ENCODE measurements at regions not wholly inside any gene's neighbourhood (a gene's known extent, or its start where the extent isn't known, plus 50 kb on each side); places are given as distances from the start of the nearest gene placed in this dataset.
"Not testable (repeated sequence)": the region's sequence is repeated elsewhere in the genome, so short reads cannot be mapped to it uniquely, and the experiment has no call there.

GRCh38 chr11:31955838-31956237, 135.0 kb upstream of the RCN1 start:
- H3K27ac ChIP-seq: no peak overlapping the region
- no peak for TF ChIP-seq CTCF (IDR thresholded peaks at IDR 0.05)
- no peak for DNase-seq (ENCODE audit: low spot score)
- H3K4me1 ChIP-seq: no peaks in the 10 kb centered on the region
- no peaks in the 10 kb centered on the region for H3K27me3 ChIP-seq
- no peaks in the 10 kb centered on the region for H3K9me3 ChIP-seq
- H3K4me3 ChIP-seq: no peak overlapping the region
- no peaks in the 10 kb centered on the region for H3K36me3 ChIP-seq

GRCh38 chr11:31953803-31954327, 137.0 kb upstream of the RCN1 start:
- Histone ChIP-seq H3K4me1 (no peaks in the 10 kb centered on the region), H3K9me3 (no peaks in the 10 kb centered on the region), H3K27me3 (no peaks in the 10 kb centered on the region), H3K4me3 (no peak overlapping the region), H3K36me3 (no peaks in the 10 kb centered on the region), H3K27ac (no peak overlapping the region)
- DNase-seq (ENCODE audit: low spot score): no peak
- TF ChIP-seq CTCF (IDR thresholded peaks at IDR 0.05): no peak

DNA sequence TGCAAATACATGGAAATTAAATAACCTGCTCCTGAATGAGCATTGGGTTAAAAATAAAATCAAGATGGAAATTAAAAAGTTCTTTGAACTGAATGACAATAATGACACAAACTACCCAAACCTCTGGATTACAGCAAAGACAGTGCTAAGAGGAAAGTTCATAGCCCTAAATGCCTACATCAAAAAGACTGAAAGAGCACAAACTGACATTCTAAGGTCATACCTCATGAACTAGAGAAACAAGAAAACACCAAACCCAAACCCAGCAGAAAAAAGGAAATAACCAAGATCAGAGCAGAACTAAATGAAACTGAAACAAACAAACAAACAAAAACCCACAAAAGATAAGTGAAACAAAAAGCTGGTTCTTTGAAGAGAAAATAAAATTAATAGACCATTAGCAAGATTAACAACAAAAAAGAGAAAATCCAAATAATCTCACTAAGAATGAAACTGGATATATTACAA, 138.6 kb upstream of the PAX6 start:
- H3K27ac ChIP-seq; DNase-seq (ENCODE audit: low spot score); H3K4me1 ChIP-seq; H3K9me3 ChIP-seq; H3K4me3 ChIP-seq; H3K27me3 ChIP-seq; H3K36me3 ChIP-seq: not testable (repeated sequence)

- no peak overlapping the region for H3K4me3 ChIP-seq
- DNase-seq (ENCODE audit: low spot score): no peak
- TF ChIP-seq CTCF (IDR thresholded peaks at IDR 0.05): no peak
- H3K27me3 ChIP-seq: no peaks in the 10 kb centered on the region
- no peak overlapping the region for H3K27ac ChIP-seq
- H3K4me1 ChIP-seq: no peaks in the 10 kb centered on the region
- H3K9me3 ChIP-seq: no peaks in the 10 kb centered on the region
- no peaks in the 10 kb centered on the region for H3K36me3 ChIP-seq
Measured at GRCh38 chr11:31947051-31947450, 135.9 kb upstream of the PAX6 start.

DNA sequence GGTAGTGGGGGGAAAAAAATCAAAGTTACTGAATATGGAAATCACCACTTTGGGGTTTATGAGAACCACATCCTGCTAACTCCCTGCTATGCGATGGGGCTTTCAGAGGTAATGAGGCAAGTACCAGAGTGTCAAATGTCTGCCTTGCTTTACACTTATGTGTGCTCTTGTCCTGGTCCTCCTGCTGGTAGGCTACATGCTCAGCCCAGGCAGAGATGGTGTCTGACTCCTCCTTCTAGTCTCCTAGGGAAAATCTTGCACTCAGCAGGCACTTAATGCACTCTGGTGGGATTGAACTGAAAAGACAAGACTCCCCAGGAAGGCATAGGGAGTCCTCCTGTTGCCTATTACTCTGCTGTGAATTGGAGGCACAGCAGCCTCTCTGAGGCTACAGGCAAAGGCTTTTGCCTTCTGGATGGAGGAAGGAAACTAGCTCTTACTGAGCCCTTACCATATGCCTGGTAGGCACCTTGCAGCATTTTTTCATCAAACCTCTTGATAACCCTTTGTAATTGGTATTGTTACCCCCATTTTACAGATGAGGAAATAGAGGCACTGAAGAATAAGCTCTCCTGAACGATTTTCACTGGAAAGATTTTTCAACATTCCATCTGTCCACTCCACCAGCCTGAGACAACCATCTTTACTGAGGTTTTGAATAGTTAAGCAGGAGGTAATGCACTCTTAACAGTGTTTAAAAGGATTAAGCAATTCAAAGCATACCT, 132.1 kb upstream of the PAX6 start:
- Histone ChIP-seq H3K9me3 (no peaks in the 10 kb centered on the region), H3K27ac (no peak overlapping the region), H3K4me3 (no peak overlapping the region), H3K36me3 (no peaks in the 10 kb centered on the region), H3K27me3 (no peaks in the 10 kb centered on the region), H3K4me1 (no peaks in the 10 kb centered on the region)
- DNase-seq (ENCODE audit: low spot score): no peak
- no peak for TF ChIP-seq CTCF (IDR thresholded peaks at IDR 0.05)

GRCh38 chr11:31940371-31941037, 129.4 kb upstream of the PAX6 start:
- Histone ChIP-seq H3K9me3 (no peaks in the 10 kb centered on the region), H3K27ac (peak overlapping the region in 1 of 2 donors; percentile 56), H3K27me3 (no peaks in the 10 kb centered on the region), H3K36me3 (no peaks in the 10 kb centered on the region), H3K4me3 (no peak overlapping the region), H3K4me1 (no peaks in the 10 kb centered on the region)
- no peak for TF ChIP-seq CTCF (IDR thresholded peaks at IDR 0.05)
- DNase-seq (ENCODE audit: low spot score): no peak

Measured in right atrium auricular region (tissue), 2 donors.